ENCODE measurements at regions not wholly inside any gene's neighbourhood (a gene's known extent, or its start where the extent isn't known, plus 50 kb on each side); places are given as distances from the start of the nearest gene placed in this dataset.
A peak's percentile ranks its signal among the peaks of the same experiment; 100 is the strongest.

DNA sequence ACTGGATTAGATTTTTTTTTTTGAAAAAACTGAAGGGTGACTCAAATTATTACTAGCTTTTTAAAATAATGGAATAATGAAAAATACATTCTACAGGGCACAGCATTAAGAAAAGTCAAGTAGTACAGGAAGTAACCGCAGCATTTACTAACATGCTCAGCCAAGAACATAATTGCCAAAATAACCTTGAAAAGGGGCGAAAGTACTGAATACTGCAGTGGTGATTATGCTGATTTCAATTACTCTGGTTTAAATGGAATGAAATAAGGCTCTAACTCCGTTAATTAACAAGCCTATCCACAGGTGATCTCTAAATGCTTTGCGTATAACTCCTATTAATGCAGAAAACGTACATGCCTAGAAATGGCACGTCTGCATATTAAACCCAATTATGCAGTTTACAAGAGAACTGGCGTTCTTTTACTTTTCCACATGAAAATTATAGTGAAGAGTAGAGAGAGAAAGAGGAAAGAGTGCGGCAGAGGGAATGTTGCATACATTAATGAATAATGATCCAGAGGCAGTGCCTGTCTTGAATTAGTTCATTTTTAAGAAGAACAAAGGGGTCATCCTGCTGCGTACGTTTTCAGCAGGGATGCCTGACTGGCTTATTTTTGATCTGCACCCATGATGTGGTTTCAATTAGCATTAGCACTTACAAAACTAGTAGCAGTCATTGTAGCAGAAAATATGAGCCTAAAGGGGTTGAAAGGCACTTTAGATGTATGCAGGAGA, 612.4 kb downstream of the NYAP2 start:
- DNase-seq, result no peak

DNA sequence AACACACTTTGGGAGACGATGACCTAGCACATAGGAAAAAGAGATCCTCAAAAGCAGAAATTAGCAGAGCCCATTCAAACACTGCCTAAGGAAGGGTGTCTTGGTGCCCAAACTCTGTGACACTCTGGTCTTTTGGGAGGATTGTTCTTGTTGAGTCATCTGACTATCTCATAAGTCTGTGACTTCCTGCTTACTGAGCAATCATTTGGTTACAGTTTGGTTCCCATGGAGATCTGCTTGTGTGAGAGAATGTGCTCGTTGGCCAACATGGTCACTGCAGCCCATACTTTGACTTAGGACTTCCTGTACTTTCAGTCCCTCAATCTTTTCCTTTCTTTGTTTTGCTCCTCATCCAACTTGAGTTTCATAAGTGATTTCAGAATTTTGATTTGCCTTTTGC, 602.9 kb downstream of the NYAP2 start:
- DNase-seq, result peak; percentile 93

DNA sequence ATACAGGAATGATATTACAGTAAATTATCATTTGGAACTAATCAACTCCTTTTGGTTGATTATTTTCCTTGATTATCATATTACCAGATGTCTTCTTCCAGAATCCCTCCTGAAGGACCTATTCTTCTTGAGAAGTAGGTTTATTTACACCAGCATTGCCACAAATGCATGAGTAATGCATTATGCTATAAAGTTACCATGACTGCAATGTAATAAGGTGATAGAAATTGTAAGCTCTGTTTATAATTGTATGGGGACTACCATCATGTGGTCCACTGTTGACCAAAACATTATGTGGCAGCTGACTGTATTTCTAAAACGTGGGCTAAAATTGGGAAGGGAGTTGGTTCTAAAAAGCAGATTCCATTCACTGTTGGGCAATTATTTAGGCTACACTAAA, 602.2 kb downstream of the NYAP2 start:
- no peak for DNase-seq

DNA sequence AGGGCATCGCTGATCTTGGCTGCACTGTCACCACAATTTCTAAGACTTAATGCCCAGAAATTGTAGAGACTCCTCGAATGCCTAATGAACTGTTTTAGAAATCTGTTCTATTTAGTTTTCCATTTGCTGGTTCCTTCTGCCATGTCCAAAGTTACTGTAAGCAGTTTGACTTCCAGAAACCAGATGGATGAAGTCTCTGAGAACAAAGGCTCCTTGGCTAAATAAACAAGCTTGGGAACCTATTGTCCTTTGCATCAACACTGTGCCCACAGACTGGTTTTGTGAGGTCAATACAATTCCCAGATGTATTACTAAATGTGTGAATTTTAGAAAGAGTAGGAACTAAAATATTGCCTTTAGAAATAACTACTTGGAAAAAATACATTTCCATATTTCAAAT, 600.2 kb downstream of the NYAP2 start:
- DNase-seq, result no peak

DNA sequence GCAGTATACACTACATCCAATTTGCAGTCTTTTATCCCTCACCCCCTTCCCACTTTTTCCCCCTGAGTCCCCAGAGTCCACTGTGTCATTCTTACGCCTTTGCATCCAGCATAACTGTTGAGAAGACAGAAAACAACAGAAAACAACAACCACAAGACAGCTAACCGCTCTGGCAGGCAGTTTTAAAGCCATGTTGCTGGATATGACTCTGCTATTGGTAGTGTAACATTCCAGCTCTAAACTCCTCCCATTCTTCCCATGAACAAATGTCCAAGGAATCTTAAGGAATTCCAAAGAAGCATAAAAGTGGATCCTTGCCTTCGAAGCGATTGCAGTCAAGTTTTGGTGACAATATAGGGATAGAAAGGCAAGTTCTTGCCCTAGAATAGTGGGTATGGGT, 599.1 kb downstream of the NYAP2 start:
- no peak for DNase-seq

DNA sequence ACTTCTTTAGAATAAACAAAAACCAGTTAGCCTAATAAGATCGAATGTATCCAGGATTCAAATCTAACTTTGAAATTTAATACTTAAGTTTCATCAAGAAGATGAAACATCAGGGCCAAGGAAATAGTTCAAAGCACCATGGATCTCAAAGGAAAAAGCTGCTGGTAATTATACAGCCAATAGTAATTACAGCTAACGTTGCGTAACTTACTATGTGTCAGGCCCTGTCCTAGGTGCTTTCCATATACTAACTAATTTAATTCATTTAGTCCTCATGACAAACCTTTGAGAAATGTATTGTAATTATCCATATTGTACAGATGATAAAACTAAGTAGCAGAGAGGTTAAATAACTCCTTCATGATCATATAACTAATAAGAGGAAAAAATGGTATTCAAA, 598.6 kb downstream of the NYAP2 start:
- DNase-seq, result no peak

DNA sequence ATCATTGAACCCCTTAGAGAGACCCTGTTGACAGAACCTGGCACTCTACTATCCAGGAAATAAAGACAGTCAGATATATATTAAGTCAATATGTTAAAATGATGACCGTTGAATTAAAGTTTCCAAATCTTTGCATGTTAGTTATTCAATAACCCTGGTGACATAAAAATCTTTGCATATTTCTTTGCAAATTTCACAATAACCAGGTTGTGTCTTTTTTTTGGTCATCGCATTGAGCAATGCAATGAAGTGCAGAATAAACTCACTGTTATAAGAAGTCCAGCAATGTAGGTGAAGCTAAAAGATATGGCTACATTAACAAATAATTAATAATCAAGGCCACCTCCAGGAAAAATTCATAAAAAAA, 596.9 kb downstream of the NYAP2 start:
- peak; percentile 58 for DNase-seq

DNA sequence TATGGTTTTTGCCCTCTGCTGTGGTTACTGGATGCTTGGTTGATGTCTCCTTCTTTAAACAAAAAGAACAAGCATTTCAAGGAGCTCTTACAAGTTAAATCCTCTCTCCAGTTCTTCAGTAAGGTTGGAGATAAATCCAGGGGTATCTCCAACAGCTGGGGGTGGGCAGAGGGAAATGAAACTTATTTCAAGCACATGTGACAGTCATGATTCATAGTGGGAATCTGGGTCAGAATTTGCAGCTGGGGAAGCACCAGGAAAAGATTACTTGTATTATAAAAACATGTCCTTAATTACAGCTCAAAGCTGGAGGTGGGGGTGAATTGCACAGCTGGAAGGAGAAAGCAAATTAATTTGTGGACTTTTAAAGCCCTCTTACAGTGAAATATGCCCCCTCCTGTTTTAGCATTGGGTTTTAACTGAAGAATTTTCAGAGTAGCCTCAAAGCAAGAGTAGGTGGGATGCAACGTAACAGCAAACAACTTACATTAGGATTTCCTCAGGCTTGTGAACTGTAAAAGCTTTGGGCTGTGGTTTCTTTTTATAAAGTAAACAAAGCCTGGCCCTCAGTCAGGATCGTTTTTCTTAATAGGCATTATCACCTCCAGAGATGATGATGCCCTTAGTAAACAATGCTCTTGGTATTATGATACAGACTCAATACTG, 596.4 kb downstream of the NYAP2 start:
- peak; percentile 78 for DNase-seq

DNA sequence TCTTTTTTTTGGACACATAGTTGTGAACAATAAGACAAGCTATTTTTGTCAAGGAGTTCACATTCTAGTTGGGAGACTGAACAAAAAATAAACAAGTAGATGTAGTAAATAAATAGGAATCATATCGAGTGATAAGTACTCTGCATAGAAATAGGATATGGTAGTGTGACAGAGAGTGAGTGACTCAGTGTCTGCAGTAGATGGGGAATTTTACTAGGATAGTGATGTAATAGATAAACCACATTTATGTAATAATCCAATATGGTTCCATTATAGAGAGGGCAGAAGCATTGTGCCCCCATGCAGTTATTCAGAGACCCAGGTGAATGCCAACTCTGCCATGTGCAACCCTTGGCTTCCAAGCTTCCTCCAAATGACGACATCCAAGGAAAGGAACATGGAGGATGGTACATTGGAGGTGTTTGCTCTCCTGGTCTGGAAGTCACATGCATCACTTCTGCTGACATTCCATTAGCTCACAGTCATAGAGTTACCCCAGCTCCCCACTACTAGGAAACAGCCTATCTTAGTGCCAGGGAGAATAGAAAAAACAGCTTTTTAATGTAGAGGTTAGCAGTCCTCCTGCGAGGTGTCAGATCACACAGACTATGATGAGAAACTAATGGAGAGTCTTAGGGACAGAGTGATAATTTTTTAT, 595.4 kb downstream of the NYAP2 start:
- peak; percentile 74 for DNase-seq

DNA sequence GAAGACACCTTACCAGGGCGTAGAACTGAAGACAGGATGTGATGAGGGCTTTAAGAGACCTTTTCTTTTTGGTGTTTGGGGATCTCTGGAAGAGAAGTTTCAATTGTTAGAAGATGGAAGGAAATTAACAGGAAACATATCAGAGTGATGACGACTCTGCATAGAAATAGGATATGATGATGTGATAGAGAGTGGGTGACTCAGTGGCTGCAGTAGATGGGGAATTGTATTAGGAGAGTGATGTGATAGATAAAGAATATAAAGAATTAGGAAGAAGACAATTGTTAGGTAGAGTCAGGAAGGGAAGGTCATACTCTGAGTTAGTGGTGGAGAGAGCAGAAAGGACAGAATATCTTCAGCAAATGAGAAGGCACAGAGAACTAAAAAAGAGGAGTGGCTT, 593.9 kb downstream of the NYAP2 start:
- DNase-seq, result peak; percentile 36

DNA sequence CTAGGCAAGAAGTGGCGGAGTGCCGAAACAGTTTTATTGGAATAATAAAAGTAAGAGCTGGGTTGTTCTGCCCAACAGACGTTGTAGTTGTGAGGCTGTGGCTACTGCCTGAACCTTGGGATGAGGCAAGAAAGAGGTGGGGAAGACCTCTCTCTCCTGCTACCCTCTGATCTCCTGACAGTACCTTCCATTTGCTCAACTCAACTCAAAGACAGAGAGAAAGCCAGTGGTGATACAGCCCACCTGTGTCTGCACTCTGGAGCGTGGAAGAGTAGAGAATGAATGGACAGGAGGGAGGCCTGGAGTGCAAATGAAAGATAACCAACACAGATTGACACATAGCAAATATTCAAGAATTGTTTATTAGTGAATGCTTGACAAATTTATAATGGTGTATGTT, 590.3 kb downstream of the NYAP2 start:
- no peak for DNase-seq

DNA sequence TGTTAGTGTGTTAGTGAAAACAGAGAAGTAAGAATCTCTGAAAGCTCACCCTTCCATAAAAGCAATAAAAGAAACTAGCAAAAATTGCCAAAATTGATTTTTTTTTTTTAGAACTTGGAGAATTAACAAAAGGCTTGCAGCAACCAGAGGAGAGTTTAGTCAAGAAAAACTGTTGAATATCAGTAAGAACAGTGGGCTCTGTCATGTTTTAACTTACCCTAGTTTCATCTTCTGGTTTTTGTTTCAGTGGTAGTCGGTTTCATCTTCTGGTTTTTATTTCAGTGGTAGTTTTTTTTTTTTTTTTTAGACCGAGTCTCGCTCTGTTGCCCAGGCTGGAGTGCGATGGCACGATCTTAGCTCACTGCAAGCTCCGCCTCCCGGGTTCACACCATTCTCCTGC, 580.9 kb downstream of the NYAP2 start:
- DNase-seq, result no peak

DNA sequence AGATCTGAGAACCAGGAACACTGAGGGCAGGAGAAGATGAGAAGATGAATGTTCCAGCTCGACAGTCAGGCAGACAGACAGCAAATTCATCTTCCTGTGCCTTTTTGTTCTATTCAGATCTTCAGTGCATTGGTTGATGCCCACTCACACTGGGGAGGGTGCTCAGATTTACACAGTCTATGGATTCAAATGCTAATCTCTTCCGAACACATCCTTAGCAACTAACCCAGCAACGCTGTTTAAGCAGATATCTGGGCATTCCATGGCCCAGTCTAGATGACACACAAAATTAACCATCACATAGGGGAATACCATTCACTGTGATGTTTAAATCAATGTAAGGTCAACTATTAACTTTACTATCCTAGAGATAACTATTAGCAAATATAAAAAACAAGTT, 571.9 kb downstream of the NYAP2 start:
- DNase-seq, result no peak

DNA sequence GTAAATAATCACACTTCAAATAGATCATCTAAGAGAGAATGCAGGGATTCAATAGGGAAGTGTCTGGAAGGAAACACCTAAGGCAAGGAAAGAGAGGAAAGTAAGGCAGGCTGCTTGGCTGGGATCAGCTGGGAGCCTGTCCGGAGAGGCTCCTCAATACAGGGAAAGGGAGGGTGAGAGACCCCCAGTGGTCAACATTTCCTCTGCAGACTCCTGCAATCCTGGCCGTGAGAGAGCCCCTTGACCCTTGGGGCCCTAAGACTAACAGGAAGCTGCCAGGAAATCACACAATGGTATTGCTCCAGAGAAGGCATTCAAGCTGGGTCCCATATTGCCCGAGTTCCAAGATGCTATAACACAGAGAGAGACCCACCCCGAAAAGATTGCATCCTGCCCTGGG, 549.4 kb downstream of the NYAP2 start:
- no peak for DNase-seq

DNA sequence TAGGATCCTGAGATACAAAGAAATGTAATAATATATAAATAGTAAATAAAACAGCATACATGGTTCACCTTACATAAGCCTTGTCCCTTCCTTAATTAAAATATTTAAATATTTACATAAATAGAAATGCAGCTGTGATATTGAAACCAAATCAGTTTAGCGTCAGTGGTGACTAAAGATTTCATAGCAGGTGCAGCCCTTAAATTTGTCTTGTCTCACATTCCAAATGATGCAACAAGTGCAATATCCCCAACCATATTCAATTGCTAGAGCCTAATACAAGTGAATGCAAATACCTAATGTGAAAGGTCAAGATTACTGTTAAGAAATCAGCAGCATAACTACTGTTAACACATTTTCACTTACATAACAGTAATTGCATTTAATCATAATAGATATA, 539.5 kb downstream of the NYAP2 start:
- DNase-seq, result no peak

DNA sequence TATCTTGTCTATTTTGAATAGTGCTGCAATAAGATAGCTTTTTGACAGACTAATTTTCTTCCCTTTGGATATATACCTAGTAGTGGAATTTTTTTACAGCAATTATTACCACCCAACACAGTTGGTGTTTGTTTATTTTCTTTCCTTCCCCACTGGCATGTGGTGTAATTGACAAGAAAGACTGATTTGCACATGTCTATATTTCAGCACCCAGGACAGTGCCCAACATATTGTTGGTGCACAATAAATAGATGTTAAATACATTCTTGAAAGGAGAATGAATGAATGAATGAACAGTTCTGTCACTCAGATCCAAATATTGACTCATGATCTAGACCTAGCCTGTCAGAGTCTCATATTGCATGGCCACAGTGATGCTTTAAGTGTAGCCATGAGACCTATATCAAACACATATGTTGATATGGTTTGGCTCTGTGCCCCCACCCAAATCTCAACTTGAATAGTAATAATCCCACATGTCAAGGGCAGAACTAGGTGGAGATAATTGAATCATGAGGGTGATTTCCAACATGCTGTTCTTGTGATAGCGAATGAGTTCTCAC, 538.2 kb downstream of the NYAP2 start:
- DNase-seq, result no peak

DNA sequence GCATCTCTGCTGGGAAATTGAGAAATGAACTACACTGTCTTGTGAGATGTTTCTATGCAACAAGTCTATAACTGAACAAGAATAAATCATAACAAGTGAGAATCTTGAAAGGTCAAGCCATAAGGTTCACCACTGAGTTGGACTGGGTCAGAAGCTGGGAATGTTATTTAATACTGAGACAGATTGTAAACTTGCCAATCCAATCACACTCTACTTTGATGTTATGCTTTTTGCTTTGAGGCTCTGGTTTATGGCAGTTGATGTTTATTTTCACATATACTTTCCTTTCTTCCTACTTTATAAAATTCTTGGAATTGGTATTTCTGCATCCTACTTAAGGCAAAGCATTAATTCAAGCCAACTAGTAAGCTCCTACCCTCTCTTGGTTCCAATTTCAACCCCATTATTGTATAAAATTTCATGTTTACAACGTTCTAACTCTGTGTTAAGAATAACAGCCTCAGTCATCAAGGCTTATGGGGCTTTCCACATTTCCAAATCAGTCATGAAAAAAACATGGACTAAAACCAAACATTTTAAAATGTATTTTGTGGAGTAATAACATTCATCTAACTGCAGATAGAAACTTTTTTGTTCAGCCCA, 533.4 kb downstream of the NYAP2 start:
- no peak for DNase-seq

DNA sequence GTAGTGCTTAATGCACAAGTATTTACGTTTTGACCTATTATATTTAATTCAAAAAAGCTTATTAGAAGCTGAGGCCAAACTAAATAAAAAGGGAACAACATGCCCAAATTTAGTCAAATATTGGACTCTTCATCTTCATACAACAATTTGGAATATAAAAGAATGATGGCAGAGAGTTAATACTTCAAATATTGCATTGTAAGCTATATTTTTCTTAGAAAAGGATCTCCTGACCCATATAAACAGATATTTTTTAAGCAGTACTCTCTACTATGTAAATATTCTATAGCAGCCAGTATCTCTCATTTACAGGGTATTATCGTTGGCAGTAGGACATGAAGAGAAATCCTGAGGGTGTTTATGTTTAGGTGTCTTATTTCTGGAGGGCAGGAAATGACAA, 531.2 kb downstream of the NYAP2 start:
- DNase-seq, result no peak

DNA sequence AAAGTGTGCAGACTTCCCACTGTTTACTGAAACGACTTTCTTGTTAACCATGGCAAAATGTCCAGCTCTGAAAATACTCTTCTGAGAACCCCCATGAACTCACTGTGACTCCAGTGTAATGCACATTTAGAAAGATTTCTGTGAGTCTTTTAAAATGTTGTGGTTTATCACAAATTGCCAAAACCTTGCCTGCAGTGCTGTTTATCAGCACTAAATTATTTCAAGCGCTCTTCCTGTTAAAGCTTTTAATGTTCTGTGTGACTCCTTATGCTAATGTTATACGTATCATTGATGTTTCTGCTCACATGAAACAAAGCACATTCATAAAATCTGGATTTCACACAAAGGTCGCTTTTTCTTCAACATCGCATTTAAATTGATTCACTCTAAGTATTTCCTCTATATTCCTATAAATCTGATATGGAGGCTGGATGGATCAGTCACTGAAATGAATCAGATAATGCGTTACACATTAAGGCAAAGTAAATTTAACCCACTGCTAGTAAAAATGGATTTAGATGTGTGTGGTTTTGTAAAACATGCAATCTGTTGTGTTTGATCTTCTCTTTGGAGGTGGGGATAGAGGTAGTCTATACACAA, 521.2 kb downstream of the NYAP2 start:
- no peak for DNase-seq

DNA sequence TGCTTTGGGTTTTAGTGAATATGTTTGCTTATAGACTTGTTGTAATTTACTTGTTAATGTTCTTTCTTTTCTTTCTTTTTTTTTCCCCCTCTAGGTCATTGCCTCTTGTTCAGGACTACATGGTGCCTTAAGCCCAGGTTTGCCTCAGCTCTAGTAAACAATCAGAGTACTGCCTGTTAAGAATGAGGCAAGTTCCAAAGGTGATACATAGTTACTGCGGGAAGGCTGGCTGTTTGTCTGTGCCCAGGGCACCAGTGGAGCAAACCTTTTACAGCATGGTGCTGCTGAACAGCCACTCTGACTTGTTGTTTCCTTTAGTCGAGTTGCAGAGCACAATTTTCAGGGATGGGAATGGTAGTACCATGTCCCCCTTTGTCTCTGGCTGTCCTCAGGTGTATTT, 517.2 kb downstream of the NYAP2 start:
- DNase-seq, result no peak

DNA sequence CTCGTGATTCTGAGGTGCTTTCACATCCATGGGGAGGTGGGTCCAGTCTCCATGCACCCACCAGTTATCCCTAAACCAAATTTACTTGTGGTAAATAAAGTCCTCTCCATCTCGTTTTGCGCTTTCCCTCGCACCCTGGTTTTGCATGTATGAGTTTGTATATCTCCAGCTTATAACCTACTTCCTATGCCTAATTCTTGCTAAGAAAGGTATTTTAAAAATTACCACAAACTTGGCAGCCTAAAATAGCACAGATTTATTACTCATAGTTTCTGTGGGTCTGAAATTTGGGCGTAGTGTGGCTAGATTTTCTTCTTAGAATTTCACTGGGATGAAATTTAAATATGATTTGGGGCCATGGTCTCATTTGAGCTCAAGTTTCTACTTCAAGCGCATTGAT, 511.5 kb downstream of the NYAP2 start:
- no peak for DNase-seq

DNA sequence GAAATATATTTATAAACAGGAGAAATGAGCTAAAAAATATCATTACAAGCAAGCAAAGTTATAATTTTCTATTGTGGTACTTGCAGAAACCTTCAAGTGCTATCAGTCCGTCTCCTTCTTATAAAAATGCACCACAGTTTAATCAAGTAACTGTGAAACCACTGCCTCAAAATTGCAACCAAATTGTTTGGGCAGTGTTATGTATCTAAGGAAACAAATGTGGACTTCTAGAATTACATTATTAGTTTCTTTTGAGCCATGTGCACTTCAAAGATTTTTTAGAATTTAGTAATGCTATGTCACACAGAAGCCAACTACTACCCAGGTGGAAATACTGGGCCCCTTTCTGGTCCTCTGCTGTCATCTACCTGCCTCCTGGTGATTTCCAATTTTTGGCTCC, 495.6 kb downstream of the NYAP2 start:
- no peak for DNase-seq

DNA sequence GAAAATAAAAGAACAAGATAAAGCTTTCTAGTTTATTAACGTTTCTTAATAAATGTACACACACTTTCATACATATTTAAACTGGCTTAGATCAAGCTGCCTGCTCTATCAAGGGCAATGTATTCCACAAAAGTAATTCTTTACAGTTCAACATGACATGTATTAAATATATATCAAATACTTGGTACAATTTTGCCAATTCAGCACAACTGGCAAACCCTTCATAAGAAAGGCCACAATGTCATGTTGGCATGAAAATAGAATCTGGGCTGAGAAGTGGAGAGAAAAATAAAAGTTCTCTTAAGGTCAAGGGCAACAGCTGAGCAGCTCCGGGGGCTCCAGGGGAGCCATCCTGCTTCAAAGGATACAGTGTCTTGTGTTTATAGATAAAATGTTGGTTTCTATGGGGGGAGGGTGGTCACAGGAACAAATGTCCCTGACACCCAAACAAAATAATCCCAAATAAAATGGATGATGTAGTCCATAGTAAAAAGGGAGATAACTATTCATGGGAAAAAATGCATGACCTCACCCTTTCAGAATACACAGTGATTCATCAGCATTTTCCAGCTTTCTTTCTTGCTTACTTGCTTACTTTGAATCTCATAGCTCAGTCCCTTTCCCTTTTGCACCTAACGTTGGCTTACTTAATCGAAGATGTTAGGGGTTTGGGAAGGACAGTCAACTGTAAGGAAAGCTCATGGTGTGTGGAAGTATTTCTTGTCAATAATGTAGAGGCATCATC, 494.9 kb downstream of the NYAP2 start:
- DNase-seq, result no peak

Measured in inflammatory macrophage treated with lipopolysaccharide for 4 hours (primary cell).